ENCODE measurements at regions not wholly inside any gene's neighbourhood (a gene's known extent, or its start where the extent isn't known, plus 50 kb on each side); places are given as distances from the start of the nearest gene placed in this dataset.

GRCh38 chr4:11511321-11511720, 82.6 kb upstream of the HS3ST1 start:
- Histone ChIP-seq H3K27me3 (ENCODE audit: low read length) (no peaks in the 10 kb centered on the region), H3F3A (ENCODE audit: low read length, unreplicated experiment) (no peaks in the 10 kb centered on the region), H3K4me3 (ENCODE audit: low read length) (no peak overlapping the region), H3K27ac (ENCODE audit: low read length) (no peak overlapping the region), H3K9ac (ENCODE audit: low read length) (no peak overlapping the region), H3K36me3 (ENCODE audit: low read depth, low read length) (no peaks in the 10 kb centered on the region), H3K4me1 (ENCODE audit: insufficient read depth, low read length) (peaks cover 9% of the 10 kb centered on the region), H4K20me1 (ENCODE audit: low read length) (no peaks in the 10 kb centered on the region), H3K79me2 (ENCODE audit: low read length) (no peaks in the 10 kb centered on the region), H3K9me2 (replicated peaks; ENCODE audit: low read length) (no peaks in the 10 kb centered on the region), H2AFZ (ENCODE audit: low read length) (no peak overlapping the region), H3K9me3 (ENCODE audit: low read length) (no peaks in the 10 kb centered on the region), H3K4me2 (ENCODE audit: low read length) (no peak overlapping the region)
- CTCF ChIA-PET = no interaction called here
- POLR2A ChIA-PET (ENCODE audit: unreplicated experiment) = no interaction called here
- intact Hi-C loops (cut with micrococcal nuclease) = no loop called here
- no TSS peak for BruUV-seq (replicated peaks)
- no peak for DNase-seq
- no peak for ATAC-seq
- no peak for TF ChIP-seq EZH2 (IDR thresholded peaks at IDR 0.05; ENCODE audit: low read length, unreplicated experiment)
- TF ChIP-seq EZH2phosphoT487 (IDR thresholded peaks at IDR 0.05; ENCODE audit: borderline replicate concordance, low read length) = no peak
- TF ChIP-seq CTCF (conservative IDR thresholded peaks at IDR 0.05; ENCODE audit: low read depth, low read length) = no peak

- Histone ChIP-seq H3K4me1 (ENCODE audit: insufficient read depth, low read length) (peaks cover 27% of the 10 kb centered on the region), H3K27ac (ENCODE audit: low read length) (no peak overlapping the region), H3F3A (ENCODE audit: low read length, unreplicated experiment) (no peaks in the 10 kb centered on the region), H3K36me3 (ENCODE audit: low read depth, low read length) (no peaks in the 10 kb centered on the region), H3K9ac (ENCODE audit: low read length) (no peak overlapping the region), H3K9me3 (ENCODE audit: low read length) (no peaks in the 10 kb centered on the region), H3K4me3 (ENCODE audit: low read length) (no peak overlapping the region), H3K4me2 (ENCODE audit: low read length) (no peak overlapping the region), H3K79me2 (ENCODE audit: low read length) (no peaks in the 10 kb centered on the region), H2AFZ (ENCODE audit: low read length) (no peak overlapping the region), H4K20me1 (ENCODE audit: low read length) (no peaks in the 10 kb centered on the region), H3K27me3 (ENCODE audit: low read length) (no peaks in the 10 kb centered on the region), H3K9me2 (replicated peaks; ENCODE audit: low read length) (no peaks in the 10 kb centered on the region)
- peak; percentile 20 for DNase-seq
- ChIA-PET CTCF (no interaction called here), POLR2A (ENCODE audit: unreplicated experiment) (no interaction called here)
- BruUV-seq (replicated peaks) = no TSS peak
- intact Hi-C loops (cut with micrococcal nuclease) = no loop called here
- no peak for ATAC-seq
- no peak for TF ChIP-seq EZH2phosphoT487 (IDR thresholded peaks at IDR 0.05; ENCODE audit: borderline replicate concordance, low read length)
- TF ChIP-seq EZH2 (IDR thresholded peaks at IDR 0.05; ENCODE audit: low read length, unreplicated experiment) = no peak
- TF ChIP-seq CTCF (conservative IDR thresholded peaks at IDR 0.05; ENCODE audit: low read depth, low read length) = no peak
These were observed 79.2 kb upstream of the HS3ST1 start for GRCh38 chr4:11507920-11508319.

GRCh38 chr4:11506194-11506593, 77.5 kb upstream of the HS3ST1 start:
- H3K79me2 ChIP-seq (ENCODE audit: low read length) = no peaks in the 10 kb centered on the region
- H3K4me3 ChIP-seq (ENCODE audit: low read length) = no peak overlapping the region
- H3K9me2 ChIP-seq (replicated peaks; ENCODE audit: low read length) = no peaks in the 10 kb centered on the region
- H3K27ac ChIP-seq (ENCODE audit: low read length) = peak overlapping the region; percentile 94
- no peaks in the 10 kb centered on the region for H3F3A ChIP-seq (ENCODE audit: low read length, unreplicated experiment)
- no peaks in the 10 kb centered on the region for H3K36me3 ChIP-seq (ENCODE audit: low read depth, low read length)
- H3K9ac ChIP-seq (ENCODE audit: low read length) = peak overlapping the region; percentile 72
- TF ChIP-seq EZH2phosphoT487 (IDR thresholded peaks at IDR 0.05; ENCODE audit: borderline replicate concordance, low read length) (no peak), CTCF (conservative IDR thresholded peaks at IDR 0.05; ENCODE audit: low read depth, low read length) (no peak), EZH2 (IDR thresholded peaks at IDR 0.05; ENCODE audit: low read length, unreplicated experiment) (no peak)
- CTCF ChIA-PET = no interaction called here
- no peaks in the 10 kb centered on the region for H3K27me3 ChIP-seq (ENCODE audit: low read length)
- ATAC-seq (no peak), DNase-seq (no peak)
- intact Hi-C loops (cut with micrococcal nuclease) = no loop called here
- peak overlapping the region; percentile 42 for H3K4me2 ChIP-seq (ENCODE audit: low read length)
- peaks cover 24% of the 10 kb centered on the region for H3K4me1 ChIP-seq (ENCODE audit: insufficient read depth, low read length)
- H2AFZ ChIP-seq (ENCODE audit: low read length) = no peak overlapping the region
- no peaks in the 10 kb centered on the region for H4K20me1 ChIP-seq (ENCODE audit: low read length)
- no peaks in the 10 kb centered on the region for H3K9me3 ChIP-seq (ENCODE audit: low read length)
- POLR2A ChIA-PET (ENCODE audit: unreplicated experiment) = interaction anchor here (0.6 to 0.9 kb wide), 2 partner anchors 79 to 125 kb away, joined by 3 to 10 read pairs; no protein-coding TSS in a partner anchor
- BruUV-seq (replicated peaks) = no TSS peak

Measured in PC-3 (cell line).